HCT116 (cell line): ENCODE measurements at regions not wholly inside any gene's neighbourhood (a gene's known extent, or its start where the extent isn't known, plus 50 kb on each side); places are given as distances from the start of the nearest gene placed in this dataset.

Experiments
- CEBPB ChIP-seq: IDR thresholded peaks from 2 replicates; pipeline ENCODE4 v1.6.1; 2012; ENCODE audit warnings: low read depth
- CTCF ChIP-seq, 3 experiments: fragments of 200-600 bp in 1 of 3; sonication (generic) in 1 of 3; IDR thresholded peaks in 2 of 3; conservative IDR thresholded peaks in 1 of 3; 2 replicates each; pipeline ENCODE4 v1.5.1; 2012 to 2017; ENCODE audit warnings: low read depth in 2 of 3, low read length in 2 of 3, antibody characterized with exemption in 1 of 3, borderline replicate concordance in 1 of 3, control low read depth in 1 of 3, mild to moderate bottlenecking in 1 of 3, mixed read lengths in 1 of 3, mixed run types in 1 of 3, moderate library complexity in 1 of 3; ENCODE audit not compliant: insufficient read depth in 1 of 3
- EGR1 ChIP-seq: IDR thresholded peaks from 2 replicates; pipeline ENCODE4 v1.6.1; 2012; ENCODE audit warnings: low read depth
- EZH2 ChIP-seq: fragments of 200-600 bp; sonication (generic); IDR thresholded peaks from 2 replicates; pipeline ENCODE4 v1.6.1; 2017; ENCODE audit warnings: antibody characterized with exemption, mixed run types
- EZH2phosphoT487 ChIP-seq: fragments of 200-600 bp; IDR thresholded peaks from 2 replicates; pipeline ENCODE4 v1.6.1; 2018; ENCODE audit warnings: antibody characterized with exemption, borderline replicate concordance
- FOSL1 ChIP-seq: IDR thresholded peaks from 2 replicates; pipeline ENCODE4 v1.6.1; 2012; ENCODE audit warnings: low read depth
- MAX ChIP-seq: IDR thresholded peaks from 2 replicates; pipeline ENCODE4 v1.6.1; 2012
- POLR2A ChIP-seq: IDR thresholded peaks from 2 replicates; pipeline ENCODE4 v1.7.0; 2011; ENCODE audit warnings: borderline replicate concordance; ENCODE audit not compliant: insufficient read depth, insufficient read length; ENCODE audit errors: extremely low read depth
- RAD21 ChIP-seq: IDR thresholded peaks from 2 replicates; pipeline ENCODE4 v1.6.1; 2012; ENCODE audit warnings: low read depth, mild to moderate bottlenecking
- REST ChIP-seq: IDR thresholded peaks from 2 replicates; pipeline ENCODE4 v1.6.1; 2012; ENCODE audit warnings: low read depth
- SIN3A ChIP-seq: IDR thresholded peaks from 2 replicates; pipeline ENCODE4 v1.6.1; 2012; ENCODE audit warnings: low read depth
- TCF7L2 ChIP-seq: IDR thresholded peaks from 2 replicates; pipeline ENCODE4 v1.7.0; 2011; ENCODE audit warnings: borderline replicate concordance, inconsistent platforms; ENCODE audit not compliant: insufficient read depth, insufficient read length; ENCODE audit errors: extremely low read depth
- YY1 ChIP-seq: IDR thresholded peaks from 2 replicates; pipeline ENCODE4 v1.6.1; 2011; ENCODE audit warnings: low read length, low read depth, moderate library complexity, mild to moderate bottlenecking; ENCODE audit not compliant: insufficient replicate concordance; ENCODE audit errors: extremely low read depth

- TF ChIP-seq POLR2A: no peak
- no peak for TF ChIP-seq EZH2
- TF ChIP-seq CTCF (IDR thresholded peaks at IDR 0.05 in 2 of 3, conservative IDR thresholded peaks at IDR 0.05 in 1 of 3; ENCODE audit: borderline replicate concordance in 1 of 3, insufficient read depth in 1 of 3, low read depth in 2 of 3, low read length in 2 of 3): no peak
- no peak for TF ChIP-seq SIN3A
- TF ChIP-seq YY1: no peak
- no peak for TF ChIP-seq MAX
- TF ChIP-seq CEBPB: no peak
- TF ChIP-seq REST: no peak
- no peak for TF ChIP-seq FOSL1
- TF ChIP-seq RAD21: no peak
- TF ChIP-seq TCF7L2: no peak
- no peak for TF ChIP-seq EGR1
- TF ChIP-seq EZH2phosphoT487: no peak
These were observed 198.6 kb downstream of the MAGEB5 start for GRCh38 chrX:26414534-26414933.
